ENCODE measurements at regions not wholly inside any gene's neighbourhood (a gene's known extent, or its start where the extent isn't known, plus 50 kb on each side); places are given as distances from the start of the nearest gene placed in this dataset.

GRCh38 chr1:163408262-163408661 lies 86.5 kb downstream of the NUF2 start:
- TF ChIP-seq POLR2A (IDR thresholded peaks at IDR 0.05) (no peak), CTCF (IDR thresholded peaks at IDR 0.05) (no peak)

Measured in prostate gland (tissue), 2 donors.